ENCODE measurements at regions not wholly inside any gene's neighbourhood (a gene's known extent, or its start where the extent isn't known, plus 50 kb on each side); places are given as distances from the start of the nearest gene placed in this dataset.

GRCh38 chr3:106920609-106921008 is 456.6 kb upstream of the CCDC54 start:
- no peaks in the 10 kb centered on the region for H3K27me3 ChIP-seq (ENCODE audit: control insufficient read depth, insufficient read depth, low read length)
- TF ChIP-seq CTCF (IDR thresholded peaks at IDR 0.05; ENCODE audit: insufficient read depth, low read depth, low read length), result no peak
- POLR2A ChIA-PET, result no interaction called here
- DNase-seq (ENCODE audit: low read depth), result no peak
- no peaks in the 10 kb centered on the region for H3K36me3 ChIP-seq (ENCODE audit: control insufficient read depth, insufficient read depth, low read length)
- no peak overlapping the region for H3K4me3 ChIP-seq (ENCODE audit: low read depth, low read length)
- CTCF ChIA-PET, result no interaction called here

- ChIA-PET CTCF (no interaction called here), POLR2A (no interaction called here)
- Histone ChIP-seq H3K4me3 (ENCODE audit: low read depth, low read length) (no peak overlapping the region), H3K27me3 (ENCODE audit: control insufficient read depth, insufficient read depth, low read length) (no peaks in the 10 kb centered on the region), H3K36me3 (ENCODE audit: control insufficient read depth, insufficient read depth, low read length) (no peaks in the 10 kb centered on the region)
- no peak for TF ChIP-seq CTCF (IDR thresholded peaks at IDR 0.05; ENCODE audit: insufficient read depth, low read depth, low read length)
- DNase-seq (ENCODE audit: low read depth), result no peak
Observed at GRCh38 chr3:106929081-106929480, 448.2 kb upstream of the CCDC54 start.

- no peak for TF ChIP-seq CTCF (IDR thresholded peaks at IDR 0.05; ENCODE audit: insufficient read depth, low read depth, low read length)
- CTCF ChIA-PET, result no interaction called here
- POLR2A ChIA-PET, result no interaction called here
- H3K27me3 ChIP-seq (ENCODE audit: control insufficient read depth, insufficient read depth, low read length), result no peaks in the 10 kb centered on the region
- no peaks in the 10 kb centered on the region for H3K36me3 ChIP-seq (ENCODE audit: control insufficient read depth, insufficient read depth, low read length)
- DNase-seq (ENCODE audit: low read depth), result no peak
- no peak overlapping the region for H3K4me3 ChIP-seq (ENCODE audit: low read depth, low read length)
Observed at GRCh38 chr3:106930086-106930485, 447.2 kb upstream of the CCDC54 start.

GRCh38 chr3:106931904-106932303 is 445.3 kb upstream of the CCDC54 start:
- CTCF ChIA-PET, result no interaction called here
- no peak overlapping the region for H3K4me3 ChIP-seq (ENCODE audit: low read depth, low read length)
- POLR2A ChIA-PET, result no interaction called here
- H3K36me3 ChIP-seq (ENCODE audit: control insufficient read depth, insufficient read depth, low read length), result no peaks in the 10 kb centered on the region
- no peak for DNase-seq (ENCODE audit: low read depth)
- no peak for TF ChIP-seq CTCF (IDR thresholded peaks at IDR 0.05; ENCODE audit: insufficient read depth, low read depth, low read length)
- no peaks in the 10 kb centered on the region for H3K27me3 ChIP-seq (ENCODE audit: control insufficient read depth, insufficient read depth, low read length)

GRCh38 chr3:106936337-106936736 is 440.9 kb upstream of the CCDC54 start:
- Histone ChIP-seq H3K4me3 (ENCODE audit: low read depth, low read length) (no peak overlapping the region), H3K27me3 (ENCODE audit: control insufficient read depth, insufficient read depth, low read length) (no peaks in the 10 kb centered on the region), H3K36me3 (ENCODE audit: control insufficient read depth, insufficient read depth, low read length) (no peaks in the 10 kb centered on the region)
- DNase-seq (ENCODE audit: low read depth), result no peak
- no peak for TF ChIP-seq CTCF (IDR thresholded peaks at IDR 0.05; ENCODE audit: insufficient read depth, low read depth, low read length)
- POLR2A ChIA-PET, result no interaction called here
- CTCF ChIA-PET, result no interaction called here
